H1 (cell line): ENCODE measurements at regions not wholly inside any gene's neighbourhood (a gene's known extent, or its start where the extent isn't known, plus 50 kb on each side); places are given as distances from the start of the nearest gene placed in this dataset.

Experiments
- CTCF ChIP-seq, 3 experiments: IDR thresholded peaks; 1 replicate in 2 of 3; 2 replicates in 1 of 3; pipeline versions ENCODE4 v1.5.1 to v1.6.1; 2011; ENCODE audit warnings: low read length in 3 of 3, mild to moderate bottlenecking in 3 of 3, inconsistent platforms in 2 of 3, low read depth in 1 of 3, moderate library complexity in 1 of 3; ENCODE audit not compliant: insufficient read depth in 1 of 3; ENCODE audit errors: control extremely low read depth in 1 of 3
- E2F6 ChIP-seq: IDR thresholded peaks from 2 replicates; pipeline ENCODE4 v1.6.1; 2012; ENCODE audit warnings: inconsistent platforms
- MAX ChIP-seq: IDR thresholded peaks from 2 replicates; pipeline ENCODE4 v1.6.1; 2012; ENCODE audit warnings: inconsistent platforms
- POLR2A ChIP-seq, 2 experiments: IDR thresholded peaks; 1 replicate in 1 of 2; 2 replicates in 1 of 2; pipeline ENCODE4 v1.6.1; 2011; ENCODE audit warnings: low read depth in 2 of 2, low read length in 2 of 2, mild to moderate bottlenecking in 2 of 2; ENCODE audit errors: control extremely low read depth in 1 of 2
- POLR2AphosphoS5 ChIP-seq: IDR thresholded peaks from 2 replicates; pipeline ENCODE4 v1.6.1; 2011; ENCODE audit warnings: low read depth, low read length
- RAD21 ChIP-seq, 2 experiments: IDR thresholded peaks in 1 of 2; conservative IDR thresholded peaks in 1 of 2; 2 replicates each; pipeline ENCODE4 v1.6.1; 2011; ENCODE audit warnings: low read depth in 2 of 2, low read length in 2 of 2, improper control_type of control experiment in 1 of 2, inconsistent platforms in 1 of 2, mild to moderate bottlenecking in 1 of 2, moderate library complexity in 1 of 2
- SP4 ChIP-seq: IDR thresholded peaks from 2 replicates; pipeline ENCODE4 v1.6.1; 2012; ENCODE audit warnings: low read length, inconsistent platforms
- YY1 ChIP-seq: IDR thresholded peaks from 2 replicates; pipeline ENCODE4 v1.6.1; 2011; ENCODE audit warnings: low read depth, mild to moderate bottlenecking, low read length

- TF ChIP-seq CTCF (IDR thresholded peaks at IDR 0.05; ENCODE audit: control extremely low read depth in 1 of 3, insufficient read depth in 1 of 3, low read depth in 1 of 3, low read length in 3 of 3): no peak
- TF ChIP-seq RAD21 (IDR thresholded peaks at IDR 0.05 in 1 of 2, conservative IDR thresholded peaks at IDR 0.05 in 1 of 2; ENCODE audit: low read depth in 2 of 2, low read length in 2 of 2): no peak
- TF ChIP-seq POLR2A (IDR thresholded peaks at IDR 0.05; ENCODE audit: control extremely low read depth in 1 of 2, low read depth in 2 of 2, low read length in 2 of 2): no peak
- no peak for TF ChIP-seq POLR2AphosphoS5
- no peak for TF ChIP-seq SP4
- TF ChIP-seq YY1: no peak
- no peak for TF ChIP-seq E2F6
- no peak for TF ChIP-seq MAX
These were observed 133.9 kb upstream of the NEDD9 start for GRCh38 chr6:11366183-11366933.
